Trophoblast cell (in vitro differentiated cells and primary cell): ENCODE measurements at regions not wholly inside any gene's neighbourhood (a gene's known extent, or its start where the extent isn't known, plus 50 kb on each side); places are given as distances from the start of the nearest gene placed in this dataset.

Experiments
- DNase-seq, 2 donors: peaks; one replicate each; pipeline ENCODE4 v3.0.0-alpha.2; 2016
- H2AFZ ChIP-seq: 2 replicates; pipeline ENCODE4 v1.6.1; 2013; ENCODE audit warnings: low read length, moderate library complexity, mild to moderate bottlenecking; ENCODE audit not compliant: insufficient read depth, poor library complexity
- H2AK5ac ChIP-seq: 2 replicates; pipeline ENCODE4 v1.6.1; 2013; ENCODE audit warnings: mild to moderate bottlenecking, low read length
- H2BK120ac ChIP-seq: 2 replicates; pipeline ENCODE4 v1.6.1; 2013; ENCODE audit warnings: low read length, mild to moderate bottlenecking, moderate library complexity; ENCODE audit not compliant: insufficient read depth, poor library complexity
- H2BK12ac ChIP-seq: 2 replicates; pipeline ENCODE4 v1.6.1; 2013; ENCODE audit warnings: mild to moderate bottlenecking, low read length, moderate library complexity
- H2BK5ac ChIP-seq: 2 replicates; pipeline ENCODE4 v1.6.1; 2013; ENCODE audit warnings: low read length, low read depth, moderate library complexity, mild to moderate bottlenecking; ENCODE audit not compliant: poor library complexity
- H3K14ac ChIP-seq: 2 replicates; pipeline ENCODE4 v1.6.1; 2013; ENCODE audit warnings: mild to moderate bottlenecking, low read length
- H3K18ac ChIP-seq: 2 replicates; pipeline ENCODE4 v1.6.1; 2013; ENCODE audit warnings: mild to moderate bottlenecking, low read length
- H3K23ac ChIP-seq: 2 replicates; pipeline ENCODE4 v1.6.1; 2013; ENCODE audit warnings: low read length
- H3K27ac ChIP-seq: 2 replicates; pipeline ENCODE4 v1.5.1; 2013; ENCODE audit warnings: low read depth, mild to moderate bottlenecking, inconsistent platforms, low read length, moderate library complexity
- H3K27me3 ChIP-seq: 2 replicates; pipeline ENCODE4 v1.6.1; 2013; ENCODE audit warnings: inconsistent platforms, mild to moderate bottlenecking, low read length, moderate library complexity; ENCODE audit not compliant: insufficient read depth
- H3K36me3 ChIP-seq, 2 experiments: 1 replicate in 1 of 2; 2 replicates in 1 of 2; pipeline ENCODE4 v1.6.1; 2013; ENCODE audit warnings: low read length in 2 of 2, mild to moderate bottlenecking in 2 of 2, moderate library complexity in 1 of 2; ENCODE audit not compliant: insufficient read depth in 2 of 2, control insufficient read depth in 1 of 2
- H3K4ac ChIP-seq: 2 replicates; pipeline ENCODE4 v1.6.1; 2013; ENCODE audit warnings: low read depth, mild to moderate bottlenecking, low read length, moderate library complexity
- H3K4me1 ChIP-seq, 2 experiments: 1 replicate in 1 of 2; 2 replicates in 1 of 2; pipeline ENCODE4 v1.6.1; 2013; ENCODE audit warnings: low read length in 2 of 2, mild to moderate bottlenecking in 2 of 2, moderate library complexity in 1 of 2; ENCODE audit not compliant: insufficient read depth in 2 of 2, control insufficient read depth in 1 of 2
- H3K4me2 ChIP-seq: 2 replicates; pipeline ENCODE4 v1.6.1; 2013; ENCODE audit warnings: inconsistent platforms, mild to moderate bottlenecking, low read length, moderate library complexity
- H3K4me3 ChIP-seq: 2 replicates; pipeline ENCODE4 v1.5.1; 2013; ENCODE audit warnings: mild to moderate bottlenecking, low read depth, low read length, inconsistent platforms
- H3K79me1 ChIP-seq: one replicate; pipeline ENCODE4 v1.6.1; 2013; ENCODE audit warnings: low read length
- H3K79me2 ChIP-seq: 2 replicates; pipeline ENCODE4 v1.6.1; 2013; ENCODE audit warnings: low read length, mild to moderate bottlenecking; ENCODE audit not compliant: control insufficient read depth, insufficient read depth, poor library complexity
- H3K9ac ChIP-seq: 2 replicates; pipeline ENCODE4 v1.6.1; 2013; ENCODE audit warnings: mild to moderate bottlenecking, low read length
- H3K9me3 ChIP-seq: 2 replicates; pipeline ENCODE4 v1.6.1; 2013; ENCODE audit warnings: low read depth, mild to moderate bottlenecking, control low read depth, inconsistent platforms, low read length; ENCODE audit not compliant: insufficient read depth
- H4K12ac ChIP-seq: 2 replicates; pipeline ENCODE4 v1.6.1; 2013; ENCODE audit warnings: low read depth, mild to moderate bottlenecking, low read length, moderate library complexity
- H4K8ac ChIP-seq: 2 replicates; pipeline ENCODE4 v1.6.1; 2013; ENCODE audit warnings: low read depth, mild to moderate bottlenecking, low read length, moderate library complexity
- H4K91ac ChIP-seq: one replicate; pipeline ENCODE4 v1.6.1; 2013; ENCODE audit warnings: low read depth, mild to moderate bottlenecking, low read length, moderate library complexity
- WGBS: extraction: QIAGEN DNeasy Blood & Tissue Kit; methylation state at CpG from one replicate; pipeline ENCODE4 v1.1.7; 2013; ENCODE audit warnings: missing lambda C conversion rate; ENCODE audit not compliant: insufficient read length, insufficient coverage; ENCODE audit errors: extremely low coverage; 5-methylcytosine and 5-hydroxymethylcytosine counted together

- H3K79me2 ChIP-seq, result no peaks in the 10 kb centered on the region
- H3K23ac ChIP-seq, result no peak overlapping the region
- no peaks in the 10 kb centered on the region for H3K79me1 ChIP-seq
- H3K18ac ChIP-seq, result no peak overlapping the region
- H3K27ac ChIP-seq, result no peak overlapping the region
- H3K4me3 ChIP-seq, result no peak overlapping the region
- no peak overlapping the region for H2BK12ac ChIP-seq
- H3K4me1 ChIP-seq, result no peaks in the 10 kb centered on the region
- no peak overlapping the region for H4K91ac ChIP-seq
- DNase-seq, result no peak
- H3K9me3 ChIP-seq, result no peaks in the 10 kb centered on the region
- H2AFZ ChIP-seq, result no peak overlapping the region
- no peak overlapping the region for H3K4me2 ChIP-seq
- H4K8ac ChIP-seq, result no peak overlapping the region
- no peak overlapping the region for H3K4ac ChIP-seq
- H2BK120ac ChIP-seq, result no peak overlapping the region
- WGBS, result no CpG with 5 or more reads among the region's 3 CpGs
- no peaks in the 10 kb centered on the region for H3K27me3 ChIP-seq
- H3K36me3 ChIP-seq, result no peaks in the 10 kb centered on the region
- no peak overlapping the region for H3K14ac ChIP-seq
- H2AK5ac ChIP-seq, result no peak overlapping the region
- no peak overlapping the region for H2BK5ac ChIP-seq
- no peak overlapping the region for H4K12ac ChIP-seq
- H3K9ac ChIP-seq, result no peak overlapping the region
Observed at GRCh38 chr22:48873191-48873520, 954.5 kb downstream of the BRD1 start.

- Histone ChIP-seq H3K27me3 (no peaks in the 10 kb centered on the region), H3K79me1 (no peaks in the 10 kb centered on the region), H3K14ac (no peak overlapping the region), H2AFZ (no peak overlapping the region), H2AK5ac (no peak overlapping the region), H4K91ac (no peak overlapping the region), H3K4me2 (no peak overlapping the region), H4K12ac (no peak overlapping the region), H2BK5ac (no peak overlapping the region), H2BK120ac (no peak overlapping the region), H3K4ac (no peak overlapping the region), H3K4me3 (peak overlapping the region; percentile 60), H3K23ac (no peak overlapping the region), H3K9ac (no peak overlapping the region), H3K18ac (no peak overlapping the region), H3K27ac (no peak overlapping the region), H3K36me3 (no peaks in the 10 kb centered on the region), H3K9me3 (no peaks in the 10 kb centered on the region), H3K4me1 (no peaks in the 10 kb centered on the region), H2BK12ac (no peak overlapping the region), H3K79me2 (no peaks in the 10 kb centered on the region), H4K8ac (no peak overlapping the region)
- no CpG with 5 or more reads among the region's 21 CpGs for WGBS
- DNase-seq, result no peak
Observed at GRCh38 chr22:48872271-48873190, 955.1 kb downstream of the BRD1 start.

GRCh38 chr22:48871176-48871840 lies 956.4 kb downstream of the BRD1 start:
- Histone ChIP-seq H4K12ac (no peak overlapping the region), H3K27ac (no peak overlapping the region)
- WGBS, result no CpG with 5 or more reads among the region's 12 CpGs

GRCh38 chr22:48870436-48870835 lies 957.2 kb downstream of the BRD1 start:
- Histone ChIP-seq H3K27ac (no peak overlapping the region), H3K14ac (no peak overlapping the region), H3K79me2 (no peaks in the 10 kb centered on the region), H3K79me1 (no peaks in the 10 kb centered on the region), H4K12ac (no peak overlapping the region), H3K9me3 (no peaks in the 10 kb centered on the region), H4K8ac (no peak overlapping the region), H3K36me3 (no peaks in the 10 kb centered on the region), H2BK5ac (no peak overlapping the region), H3K27me3 (no peaks in the 10 kb centered on the region), H3K4ac (no peak overlapping the region), H4K91ac (no peak overlapping the region), H2BK120ac (no peak overlapping the region), H2BK12ac (no peak overlapping the region), H3K4me2 (no peak overlapping the region), H3K18ac (no peak overlapping the region), H3K23ac (no peak overlapping the region), H3K9ac (no peak overlapping the region), H2AK5ac (no peak overlapping the region), H3K4me1 (no peaks in the 10 kb centered on the region), H3K4me3 (no peak overlapping the region), H2AFZ (no peak overlapping the region)
- DNase-seq, result no peak
- WGBS, result no CpG with 5 or more reads among the region's 13 CpGs

More at GRCh38 chr22:48871176-48871840, 956.4 kb downstream of the BRD1 start:
- H3K4ac ChIP-seq, result no peak overlapping the region
- no peak overlapping the region for H4K8ac ChIP-seq
- no peak overlapping the region for H2BK5ac ChIP-seq
- no peak overlapping the region for H3K9ac ChIP-seq
- H3K79me2 ChIP-seq, result no peaks in the 10 kb centered on the region
- H3K18ac ChIP-seq, result no peak overlapping the region
- no peak overlapping the region for H4K91ac ChIP-seq
- H2BK12ac ChIP-seq, result no peak overlapping the region
- H2BK120ac ChIP-seq, result no peak overlapping the region
- no peak overlapping the region for H2AFZ ChIP-seq
- H3K4me1 ChIP-seq, result no peaks in the 10 kb centered on the region
- H3K27me3 ChIP-seq, result no peaks in the 10 kb centered on the region
- H3K36me3 ChIP-seq, result no peaks in the 10 kb centered on the region
- no peak for DNase-seq
- no peak overlapping the region for H3K23ac ChIP-seq
- no peaks in the 10 kb centered on the region for H3K79me1 ChIP-seq
- H2AK5ac ChIP-seq, result no peak overlapping the region
- no peak overlapping the region for H3K4me2 ChIP-seq
- H3K9me3 ChIP-seq, result no peaks in the 10 kb centered on the region
- H3K14ac ChIP-seq, result no peak overlapping the region
- no peak overlapping the region for H3K4me3 ChIP-seq
